ENCODE measurements at regions not wholly inside any gene's neighbourhood (a gene's known extent, or its start where the extent isn't known, plus 50 kb on each side); places are given as distances from the start of the nearest gene placed in this dataset.

DNA sequence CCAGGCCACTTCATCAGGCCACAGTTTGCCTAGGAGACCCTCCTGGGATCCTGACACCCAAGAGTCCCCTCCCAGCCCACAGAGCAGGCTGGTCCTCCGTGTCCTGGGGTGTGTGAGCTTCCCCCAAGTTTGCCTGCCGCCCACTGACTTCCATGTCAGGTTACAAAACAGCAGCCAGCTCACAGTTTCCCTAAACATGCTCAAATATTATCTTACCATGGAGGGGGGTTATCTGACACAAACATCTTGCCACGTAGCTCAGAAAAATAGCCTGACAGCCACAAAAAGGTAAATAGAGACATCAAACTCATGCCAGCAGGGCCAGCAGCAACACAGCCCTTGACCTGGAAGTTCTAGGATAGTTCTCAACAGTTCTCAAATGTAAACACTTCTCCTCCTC lies 346.5 kb downstream of the TNS1 start:
- DNase-seq (ENCODE audit: low spot score), result no peak

DNA sequence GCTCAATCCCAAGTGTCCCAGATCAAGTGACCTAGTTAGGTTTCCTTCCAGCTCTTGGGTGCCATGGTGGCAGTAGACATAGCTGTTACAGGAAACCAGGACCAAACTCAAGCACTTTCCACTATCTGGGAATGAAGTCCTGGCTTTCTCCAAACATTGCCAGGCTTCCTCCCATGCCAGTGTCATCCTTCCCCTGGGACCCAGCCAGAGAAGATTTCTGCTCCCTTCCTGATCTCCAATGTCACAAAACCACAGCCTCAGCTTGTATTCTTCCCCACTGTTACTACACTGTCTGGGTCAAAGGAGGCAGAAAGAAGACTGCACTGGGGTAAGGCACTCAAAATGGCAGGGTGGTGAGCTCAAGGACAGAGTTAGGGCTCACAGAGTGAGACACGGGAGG lies 347.1 kb downstream of the TNS1 start:
- DNase-seq (ENCODE audit: low spot score), result no peak

DNA sequence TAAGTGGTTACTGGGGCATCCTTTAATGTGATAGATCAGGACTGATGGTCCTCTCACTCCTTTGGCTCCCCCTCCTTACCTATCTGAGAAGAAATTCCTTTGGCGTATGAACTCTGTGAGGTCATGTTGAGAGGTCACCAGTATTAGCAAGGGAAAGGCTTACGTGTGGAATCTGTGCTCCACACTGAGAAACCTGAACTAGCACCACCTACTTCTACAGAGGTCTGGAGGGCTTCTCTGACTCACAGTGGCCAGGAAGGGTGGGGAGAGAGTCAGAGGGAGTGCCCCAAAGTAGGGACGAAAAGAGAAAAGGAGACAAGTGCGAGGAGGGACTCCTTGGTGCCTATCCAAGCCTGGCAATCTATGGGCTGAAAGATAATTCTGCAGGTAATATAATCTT lies 348.6 kb downstream of the TNS1 start:
- DNase-seq (ENCODE audit: low spot score), result no peak

DNA sequence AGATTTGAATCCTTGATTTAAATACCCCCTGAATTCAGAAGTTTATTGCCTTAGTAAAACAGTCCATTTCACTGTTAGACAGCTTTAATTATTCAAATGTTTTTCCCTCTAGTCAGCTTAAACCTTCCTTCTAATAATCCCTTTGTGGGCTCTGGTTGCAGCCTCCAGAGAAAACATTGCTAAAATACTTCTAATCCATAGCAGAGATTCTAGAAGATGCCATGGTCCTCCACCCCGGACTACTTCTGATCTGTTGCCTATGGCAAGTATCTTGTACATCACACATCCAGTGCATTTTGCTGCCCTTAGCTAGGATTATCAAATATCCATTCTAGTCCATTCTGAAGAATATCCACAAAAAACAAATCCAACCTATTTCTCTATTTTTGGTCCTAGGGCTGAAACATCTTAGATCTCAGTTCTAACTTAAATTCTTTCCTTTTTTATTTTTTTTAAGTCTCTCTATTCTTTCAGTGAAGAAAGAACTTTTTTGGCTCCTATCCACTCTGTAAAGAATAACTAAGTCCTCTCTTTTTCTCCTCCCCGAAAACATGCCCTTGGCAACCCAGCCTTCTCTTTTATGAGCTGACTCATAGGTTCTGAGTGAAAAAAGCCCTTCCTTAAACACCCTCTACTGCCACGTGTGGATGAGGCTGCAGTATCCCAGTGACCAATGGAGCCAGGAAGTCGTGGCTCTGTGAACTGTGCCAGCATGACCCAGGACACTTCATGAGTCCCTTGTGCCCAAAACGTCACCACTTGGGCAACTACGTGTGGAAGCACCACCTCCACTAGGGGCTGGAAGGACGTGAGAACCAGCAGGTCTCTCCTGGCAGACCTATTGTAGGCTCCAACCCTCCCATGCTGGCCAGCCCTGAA lies 349.8 kb downstream of the TNS1 start:
- peak; percentile 91 for DNase-seq (ENCODE audit: low spot score)

DNA sequence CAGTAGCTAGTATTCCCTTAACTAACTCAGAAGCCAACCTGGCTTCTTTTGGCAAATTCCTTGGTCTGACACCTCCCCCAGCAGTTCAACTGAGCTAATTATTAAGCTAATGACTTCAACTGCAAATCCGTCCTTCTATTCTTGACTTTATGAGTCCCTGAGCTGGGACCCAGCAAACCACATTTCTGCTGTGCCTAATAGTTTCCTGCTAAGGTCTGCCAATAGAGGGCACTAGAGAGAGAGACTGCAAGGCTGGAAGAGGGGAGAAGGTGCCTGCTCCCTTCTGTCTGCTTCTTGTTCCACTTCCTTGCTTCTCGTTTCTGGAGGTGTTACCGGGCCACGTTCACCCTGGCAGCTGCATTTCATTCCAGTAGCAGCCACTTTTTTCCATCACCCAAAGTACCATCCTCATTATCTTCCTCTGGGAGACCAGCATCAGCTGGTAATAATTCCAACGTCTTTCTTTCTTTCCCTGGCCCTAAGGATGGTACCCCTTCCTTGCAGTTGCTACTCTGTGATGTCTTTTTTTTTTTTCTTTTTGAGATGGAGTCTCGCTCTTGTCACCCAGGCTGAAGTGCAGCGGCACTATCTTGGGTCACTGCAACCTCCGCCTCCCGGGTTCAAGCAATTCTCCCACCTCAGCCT lies 352.0 kb downstream of the TNS1 start:
- peak; percentile 75 for DNase-seq (ENCODE audit: low spot score)

DNA sequence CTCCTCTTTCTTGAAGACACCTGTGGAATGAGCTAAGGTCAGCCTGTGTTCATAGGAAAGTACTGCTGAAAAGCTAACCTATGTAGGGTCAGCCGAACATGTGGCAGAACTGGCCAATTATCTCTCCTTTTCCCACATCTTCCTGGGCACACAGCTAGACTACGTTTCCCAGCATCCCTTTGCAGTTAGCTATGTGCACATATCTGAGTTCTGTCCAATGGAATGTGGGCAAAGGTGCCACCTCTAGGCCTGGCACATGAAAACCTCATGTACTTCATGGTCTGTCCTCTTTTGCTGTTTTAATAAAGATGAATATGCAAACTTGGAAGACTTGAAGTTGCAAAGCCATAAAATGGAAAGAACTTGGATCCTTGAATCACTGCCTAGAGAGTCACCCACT lies 352.6 kb downstream of the TNS1 start:
- no peak for DNase-seq (ENCODE audit: low spot score)

DNA sequence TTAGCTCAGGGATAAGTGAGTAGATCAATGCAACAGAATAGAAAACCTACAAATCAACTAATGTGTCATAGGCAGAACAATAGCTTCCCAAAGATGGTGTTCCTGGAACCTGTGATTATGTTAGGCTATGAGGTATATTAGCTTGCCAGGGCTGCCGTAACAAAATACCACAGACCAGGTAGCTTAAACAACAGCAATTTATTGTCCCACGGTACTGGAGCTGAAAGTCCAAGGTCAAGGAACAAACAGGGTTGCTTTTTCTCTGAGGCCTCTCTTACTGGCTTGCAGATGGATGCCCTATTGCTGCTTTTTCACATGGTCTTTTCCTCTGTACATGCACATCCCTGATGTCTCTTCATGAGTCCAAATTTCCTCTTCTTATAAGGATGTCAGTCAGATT lies 354.9 kb downstream of the TNS1 start:
- no peak for DNase-seq (ENCODE audit: low spot score)

DNA sequence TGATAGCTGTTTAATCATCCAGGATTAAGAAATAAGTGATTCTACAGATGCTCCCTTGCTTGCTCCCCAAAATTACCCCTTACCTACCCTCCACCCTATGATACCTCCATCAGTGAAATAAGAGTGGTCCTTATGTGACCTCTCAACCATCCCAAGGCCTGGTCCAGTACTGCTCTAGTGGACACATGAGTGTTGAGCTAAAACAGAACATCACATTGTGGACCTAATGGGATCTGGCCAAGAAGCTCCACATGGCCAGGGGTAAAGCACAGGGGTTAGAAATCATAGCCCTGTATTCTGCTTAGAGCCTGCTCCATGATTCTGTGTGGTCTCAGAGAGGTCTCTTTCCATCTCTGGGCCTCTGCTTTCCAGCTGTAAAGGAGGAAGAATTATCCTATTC lies 355.6 kb downstream of the TNS1 start:
- no peak for DNase-seq (ENCODE audit: low spot score)

DNA sequence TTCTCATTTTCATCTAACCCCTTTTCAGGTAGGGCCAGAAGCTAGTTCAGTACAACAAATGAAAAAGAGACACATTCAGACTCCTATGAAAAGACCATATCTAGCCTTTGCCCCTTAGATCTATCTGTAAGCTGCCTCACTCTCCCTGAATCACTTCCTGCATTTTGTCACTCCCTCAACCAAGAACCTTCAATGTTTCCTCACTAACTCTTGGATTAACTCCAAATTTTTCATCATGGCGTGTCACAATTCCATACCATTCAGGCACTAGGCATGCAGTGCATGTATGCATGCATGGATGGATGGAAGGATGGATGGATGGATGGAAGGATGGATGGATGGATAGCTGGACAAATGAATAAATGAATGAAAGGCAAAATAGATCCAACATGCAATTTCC lies 356.9 kb downstream of the TNS1 start:
- DNase-seq (ENCODE audit: low spot score), result no peak

DNA sequence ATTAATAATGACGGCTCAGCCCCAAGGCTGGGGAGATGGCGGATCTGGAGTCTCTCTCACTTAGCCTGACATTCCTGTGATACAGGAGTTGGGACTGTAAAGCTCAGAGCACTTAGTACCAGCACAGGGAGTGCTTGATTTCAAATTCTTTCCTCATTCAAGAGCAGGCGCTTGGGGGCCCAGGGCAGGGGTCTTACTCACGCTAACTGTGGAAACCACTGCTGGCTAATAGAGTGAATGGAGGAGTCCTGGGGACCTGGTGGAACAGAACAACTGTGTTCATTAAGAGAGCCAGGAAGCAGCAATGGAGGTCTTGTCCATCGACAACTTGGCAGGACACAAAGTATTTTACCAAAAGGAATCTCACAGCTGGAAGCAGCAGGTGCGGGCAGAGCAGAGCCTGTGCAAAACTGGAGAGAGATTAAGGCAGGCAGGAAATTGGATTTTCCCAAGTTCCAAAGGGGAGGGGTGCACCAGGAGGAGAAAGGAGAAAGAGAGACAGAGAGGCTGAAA lies 358.9 kb downstream of the TNS1 start:
- DNase-seq (ENCODE audit: low spot score), result no peak

DNA sequence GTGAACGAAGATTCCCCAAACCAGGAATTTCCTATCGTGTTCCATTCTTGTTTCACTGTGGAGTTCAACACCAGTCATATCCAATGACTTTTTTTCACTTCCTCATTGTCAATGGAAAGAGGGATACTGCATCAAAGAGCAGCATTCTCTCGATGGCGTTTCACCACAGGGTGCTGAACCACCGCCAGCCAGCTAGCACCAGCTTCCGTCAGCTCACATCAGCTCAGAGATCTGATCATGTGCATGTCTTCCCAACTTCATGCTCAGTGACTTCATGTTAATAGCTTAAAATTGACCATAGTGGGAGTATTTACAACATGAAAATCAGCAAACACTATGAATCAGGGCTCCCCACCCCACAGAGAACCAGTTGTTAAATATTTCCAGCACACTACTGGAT lies 359.9 kb downstream of the TNS1 start:
- no peak for DNase-seq (ENCODE audit: low spot score)

DNA sequence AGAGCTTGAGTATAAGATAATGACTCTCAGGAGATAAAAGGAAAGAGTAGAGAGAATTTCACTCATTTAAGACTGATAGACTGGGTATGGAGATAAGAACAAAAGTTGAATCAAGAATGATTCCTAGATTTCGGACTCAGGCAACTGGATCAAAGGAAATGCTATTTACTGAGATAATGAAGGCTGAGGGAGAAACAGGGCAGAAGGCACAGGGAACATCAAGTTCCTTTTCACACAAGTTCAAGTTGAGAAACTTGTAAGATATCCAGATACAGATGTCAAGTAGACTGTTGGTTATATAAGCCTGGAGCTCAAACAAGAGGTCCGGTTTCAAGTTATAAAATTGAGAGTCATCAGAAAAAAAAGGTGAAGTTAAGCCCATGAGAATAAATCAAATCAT lies 360.8 kb downstream of the TNS1 start:
- DNase-seq (ENCODE audit: low spot score), result no peak

DNA sequence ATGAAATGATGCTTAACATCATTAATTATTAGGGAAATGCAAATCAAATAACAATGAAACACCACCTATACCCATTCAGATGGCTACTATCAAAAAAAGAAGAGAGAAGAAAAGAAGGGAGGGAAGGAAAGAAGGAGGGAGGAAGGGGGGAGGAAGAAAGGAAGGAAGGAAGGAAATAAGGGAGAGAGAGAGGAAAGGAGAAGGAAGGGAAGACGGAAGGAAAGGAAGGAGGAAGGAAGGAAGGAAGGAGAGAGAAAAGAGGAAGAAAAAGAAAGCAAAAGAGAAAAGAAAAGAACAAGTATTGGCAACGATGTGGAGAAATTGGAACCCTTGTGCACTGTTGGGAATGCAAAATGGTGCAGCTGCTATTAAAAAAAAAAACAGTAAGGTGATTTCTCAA lies 363.3 kb downstream of the TNS1 start:
- no peak for DNase-seq (ENCODE audit: low spot score)

DNA sequence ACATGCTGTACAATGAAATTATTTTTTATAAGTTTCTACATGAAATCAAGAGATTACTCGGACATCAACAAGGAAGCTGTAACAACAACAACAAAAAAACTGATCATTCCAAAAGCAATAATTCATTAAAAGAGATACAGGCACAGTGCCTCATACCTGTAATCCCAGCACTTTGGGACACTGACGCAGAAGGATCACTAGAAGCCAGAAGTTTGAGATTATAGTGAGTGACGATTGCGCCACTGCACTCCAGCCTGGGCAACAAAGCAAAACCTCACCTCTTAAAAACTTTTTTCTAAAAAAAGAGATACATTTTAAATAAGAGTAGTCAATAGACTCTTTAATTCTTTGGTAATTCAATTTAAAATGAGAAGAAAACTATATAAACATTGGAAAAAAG lies 364.3 kb downstream of the TNS1 start:
- no peak for DNase-seq (ENCODE audit: low spot score)

DNA sequence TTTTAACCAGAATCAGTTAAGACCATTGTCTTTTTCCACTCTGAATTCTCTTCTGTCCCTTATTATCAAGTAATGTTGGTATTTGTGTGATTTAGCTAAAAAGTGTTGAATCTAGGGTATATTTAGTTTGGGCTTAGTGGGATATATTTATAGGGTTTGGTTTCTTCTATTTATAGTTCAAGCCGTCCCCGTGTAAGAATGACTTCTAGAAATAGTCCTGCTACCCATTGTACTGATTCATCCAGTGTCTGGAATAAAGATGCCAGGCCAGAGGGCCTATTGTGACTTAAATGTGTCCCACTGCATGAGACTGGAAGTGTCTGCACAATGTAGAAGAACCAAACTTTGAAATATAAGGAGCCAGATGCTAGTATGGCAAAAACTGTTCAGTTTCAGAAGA lies 364.8 kb downstream of the TNS1 start:
- no peak for DNase-seq (ENCODE audit: low spot score)

DNA sequence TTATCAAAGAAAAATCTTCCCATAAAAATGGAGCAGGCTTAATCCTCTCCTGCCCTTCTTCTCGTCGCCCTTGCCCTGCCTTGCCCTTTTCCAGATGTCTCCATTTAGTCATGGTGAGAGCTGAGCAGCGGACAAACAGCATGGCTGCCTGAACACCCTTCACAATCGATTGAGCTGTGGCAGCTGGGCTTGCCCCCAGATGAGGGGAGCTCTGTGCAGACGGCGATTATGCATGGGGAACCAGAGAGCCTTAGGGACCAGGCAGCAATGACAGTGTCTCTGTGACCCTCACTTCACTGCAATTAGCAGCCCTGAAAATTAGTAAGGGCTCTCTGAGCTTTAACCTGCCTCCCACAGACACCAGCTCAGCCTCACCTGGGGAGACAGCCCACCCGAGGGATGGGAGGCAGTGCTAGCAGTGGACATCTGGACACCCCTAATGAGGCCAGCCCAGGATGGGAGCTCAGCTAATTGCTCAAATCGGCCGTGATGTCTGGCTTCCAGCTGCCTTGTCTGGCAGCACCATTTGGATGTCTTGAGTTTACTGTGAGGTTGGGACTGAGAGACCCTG lies 365.7 kb downstream of the TNS1 start:
- no peak for DNase-seq (ENCODE audit: low spot score)

DNA sequence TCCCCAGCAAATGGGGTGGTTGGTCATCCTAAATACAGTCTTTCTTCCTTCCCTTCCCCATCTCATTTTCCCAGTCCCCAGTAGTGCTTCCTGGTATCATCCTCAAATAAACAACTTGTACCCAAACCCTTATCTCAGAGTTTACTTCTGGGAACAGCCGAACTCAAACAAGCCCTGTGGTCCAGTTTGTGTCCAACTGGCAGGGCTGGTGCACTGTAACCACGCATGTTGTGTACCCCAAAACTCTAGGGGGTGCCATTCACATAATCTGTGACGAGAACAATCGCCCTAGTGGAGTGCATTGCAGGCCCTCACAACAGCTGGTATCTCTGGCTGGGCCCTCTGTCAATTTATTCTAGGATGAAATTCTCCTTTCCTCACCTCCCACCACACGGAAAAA lies 366.2 kb downstream of the TNS1 start:
- no peak for DNase-seq (ENCODE audit: low spot score)

DNA sequence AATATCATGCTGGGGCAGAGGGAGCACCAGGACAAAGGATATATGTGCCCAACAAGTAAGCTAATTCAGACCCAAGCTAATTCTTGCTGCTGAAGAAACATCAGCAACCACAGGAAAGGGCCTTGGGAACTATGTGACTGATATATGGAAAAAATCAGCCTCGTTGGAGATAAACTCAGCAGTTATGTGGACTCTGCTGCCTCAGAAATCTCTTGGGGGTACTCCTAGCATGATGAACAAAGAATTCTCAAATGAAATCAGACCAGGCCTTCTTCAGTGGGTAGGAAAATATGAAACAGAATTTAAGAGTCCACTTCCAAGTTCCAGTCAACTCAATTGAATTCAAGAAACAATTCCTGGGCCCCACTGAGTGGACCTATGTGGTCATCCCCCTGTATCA lies 367.9 kb downstream of the TNS1 start:
- no peak for DNase-seq (ENCODE audit: low spot score)

DNA sequence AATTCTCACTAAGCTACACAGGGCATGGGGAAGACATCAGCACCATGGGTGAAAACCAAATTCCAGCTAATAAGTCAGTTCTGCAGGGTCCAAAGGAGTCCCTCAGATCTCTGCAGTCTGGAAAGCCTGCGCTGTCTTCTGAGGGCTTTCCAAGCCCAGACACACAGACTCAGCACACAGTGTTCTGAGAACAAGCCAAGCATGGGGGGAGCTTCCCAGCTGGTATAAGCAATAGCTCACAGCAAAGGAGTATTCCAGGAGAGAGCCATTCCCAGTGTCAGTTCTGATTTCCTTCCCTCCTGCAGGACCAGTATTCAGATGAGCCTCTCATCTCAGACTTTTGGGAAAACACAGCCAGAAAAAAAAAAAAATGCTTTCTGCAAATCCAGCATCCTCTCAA lies 370.8 kb downstream of the TNS1 start:
- no peak for DNase-seq (ENCODE audit: low spot score)

DNA sequence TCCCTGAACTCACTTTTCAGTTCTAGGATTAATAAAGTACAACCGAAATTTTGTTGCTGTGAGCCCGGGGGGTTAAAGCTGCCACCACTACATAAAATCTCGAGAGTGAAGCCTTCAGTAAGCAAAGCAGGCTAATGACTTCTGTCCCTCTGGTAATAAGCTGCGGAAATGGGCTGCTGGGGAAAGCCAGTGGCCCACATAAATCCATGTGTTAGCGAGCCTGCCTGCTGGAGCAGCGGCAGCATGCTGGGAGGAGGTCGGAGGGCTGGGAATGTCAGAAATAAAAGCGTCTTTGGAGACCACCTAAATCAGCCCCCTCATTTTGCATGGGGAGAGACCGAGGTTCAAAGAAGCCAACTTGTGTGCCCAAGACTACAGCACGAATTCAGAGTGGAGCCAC lies 371.7 kb downstream of the TNS1 start:
- DNase-seq (ENCODE audit: low spot score), result no peak

DNA sequence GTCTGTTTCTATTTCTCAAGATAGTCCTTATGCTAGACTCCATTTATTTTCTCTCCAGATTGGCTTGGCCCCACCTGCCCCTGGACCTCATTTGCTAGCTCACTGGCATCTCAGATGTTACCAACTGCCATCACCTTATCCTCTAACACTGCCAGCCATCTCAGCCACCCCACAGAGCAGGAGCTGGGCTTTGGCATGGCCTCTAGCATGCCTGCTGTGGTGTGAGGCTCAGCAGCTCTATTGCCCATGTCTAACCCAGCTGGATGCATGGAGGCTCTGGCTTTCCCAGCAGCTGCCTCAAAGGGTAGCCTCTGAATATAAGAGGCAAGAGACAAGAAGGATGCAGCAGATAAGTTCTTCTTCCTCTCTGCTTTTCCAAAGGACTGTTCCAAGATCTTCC lies 373.4 kb downstream of the TNS1 start:
- DNase-seq (ENCODE audit: low spot score), result no peak

DNA sequence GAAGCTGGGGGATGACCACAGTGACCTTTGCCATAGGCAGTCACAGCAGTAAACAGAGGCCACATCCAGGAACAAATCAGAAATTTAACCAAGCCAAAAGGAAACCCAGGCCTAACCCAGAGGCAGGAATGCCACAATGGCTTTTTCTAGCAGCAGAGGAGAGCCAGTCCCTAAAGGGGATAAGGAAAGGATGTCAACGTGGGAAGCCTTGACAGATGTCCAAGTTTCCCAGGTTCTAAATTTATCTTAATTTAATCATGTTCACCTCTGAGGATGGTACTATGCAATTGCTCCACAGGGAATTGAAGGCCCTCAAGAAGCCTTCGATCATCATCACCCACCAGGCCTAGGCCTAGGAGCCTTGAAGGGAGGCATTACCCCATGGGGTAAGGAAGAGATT lies 374.7 kb downstream of the TNS1 start:
- DNase-seq (ENCODE audit: low spot score), result no peak

DNA sequence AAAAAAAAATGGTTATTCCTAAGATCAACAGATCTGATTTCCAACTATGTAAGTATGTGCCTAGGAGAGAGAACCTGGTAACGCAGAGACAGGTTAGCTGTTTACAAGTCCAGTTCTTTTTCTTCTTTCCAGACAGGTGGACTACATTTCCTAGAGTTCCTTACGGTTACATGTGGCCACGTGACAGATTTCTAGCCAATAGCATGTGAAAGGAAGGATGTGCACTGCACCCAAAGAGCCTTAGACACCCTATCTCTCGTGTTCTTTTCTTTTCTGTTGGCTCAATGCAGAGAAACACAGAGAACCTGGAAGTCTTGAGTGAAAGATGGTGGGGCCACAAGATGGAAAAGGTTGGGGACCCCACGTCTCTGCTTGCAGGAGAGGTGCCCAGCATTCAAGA lies 375.9 kb downstream of the TNS1 start:
- DNase-seq (ENCODE audit: low spot score), result no peak

All from AG20443 (cell line).